Mesenchymal stem cell (in vitro differentiated cells and primary cell): ENCODE measurements at regions not wholly inside any gene's neighbourhood (a gene's known extent, or its start where the extent isn't known, plus 50 kb on each side); places are given as distances from the start of the nearest gene placed in this dataset.

ENCODE experiments used
- DNase-seq: peaks from one replicate; pipeline ENCODE4 v3.0.0-alpha.2; 2013
- H2AFZ ChIP-seq: one replicate; pipeline ENCODE4 v1.6.1; 2013; ENCODE audit warnings: low read depth, mild to moderate bottlenecking, control low read depth, inconsistent platforms, low read length, moderate library complexity
- H2AK5ac ChIP-seq: 2 replicates; pipeline ENCODE4 v1.6.1; 2013; ENCODE audit warnings: low read length, moderate library complexity, mild to moderate bottlenecking, inconsistent platforms; ENCODE audit not compliant: severe bottlenecking
- H2BK120ac ChIP-seq: one replicate; pipeline ENCODE4 v1.6.1; 2013; ENCODE audit warnings: low read depth, mild to moderate bottlenecking, inconsistent platforms, low read length, moderate library complexity
- H2BK12ac ChIP-seq, 2 experiments: one replicate each; pipeline ENCODE4 v1.6.1; 2013; ENCODE audit warnings: inconsistent platforms in 2 of 2, low read length in 2 of 2, mild to moderate bottlenecking in 2 of 2, moderate library complexity in 2 of 2, control low read depth in 1 of 2
- H2BK15ac ChIP-seq: one replicate; pipeline ENCODE4 v1.6.1; 2013; ENCODE audit warnings: mild to moderate bottlenecking, low read depth, inconsistent platforms; ENCODE audit not compliant: poor library complexity, severe bottlenecking
- H2BK5ac ChIP-seq: 2 replicates; pipeline ENCODE4 v1.6.1; 2013; ENCODE audit warnings: low read depth, mild to moderate bottlenecking, low read length, control low read depth, inconsistent platforms; ENCODE audit not compliant: poor library complexity, severe bottlenecking
- H3K14ac ChIP-seq, 2 experiments: one replicate each; pipeline ENCODE4 v1.6.1; 2013; ENCODE audit warnings: inconsistent platforms in 2 of 2, low read length in 2 of 2, control low read depth in 1 of 2, mild to moderate bottlenecking in 1 of 2, moderate library complexity in 1 of 2
- H3K18ac ChIP-seq, 2 experiments: one replicate each; pipeline ENCODE4 v1.6.1; 2013; ENCODE audit warnings: inconsistent platforms in 2 of 2, low read length in 2 of 2, control low read depth in 1 of 2, low read depth in 1 of 2, mild to moderate bottlenecking in 1 of 2
- H3K23ac ChIP-seq, 2 experiments: one replicate each; pipeline ENCODE4 v1.6.1; 2013; ENCODE audit warnings: inconsistent platforms in 2 of 2, low read length in 2 of 2, mild to moderate bottlenecking in 2 of 2, moderate library complexity in 2 of 2, control low read depth in 1 of 2
- H3K27ac ChIP-seq: 2 replicates; pipeline ENCODE4 v1.5.1; 2013; ENCODE audit warnings: mild to moderate bottlenecking, moderate library complexity, low read length, control low read depth, inconsistent platforms; ENCODE audit not compliant: poor library complexity, severe bottlenecking
- H3K27me3 ChIP-seq, 2 experiments: 2 replicates each; pipeline versions ENCODE4 v1.6.1 to v1.7.0; 2013; ENCODE audit warnings: low read length in 2 of 2, mild to moderate bottlenecking in 2 of 2, moderate library complexity in 2 of 2, control low read depth in 1 of 2, inconsistent platforms in 1 of 2; ENCODE audit not compliant: control insufficient read depth in 1 of 2, insufficient read depth in 1 of 2
- H3K36me3 ChIP-seq, 2 experiments: 2 replicates each; pipeline versions ENCODE4 v1.6.1 to v1.7.0; 2013; ENCODE audit warnings: low read length in 2 of 2, control low read depth in 1 of 2, inconsistent platforms in 1 of 2, low read depth in 1 of 2, mild to moderate bottlenecking in 1 of 2; ENCODE audit not compliant: insufficient read depth in 2 of 2, control insufficient read depth in 1 of 2
- H3K4ac ChIP-seq, 2 experiments: one replicate each; pipeline ENCODE4 v1.6.1; 2013; ENCODE audit warnings: inconsistent platforms in 2 of 2, low read length in 2 of 2, mild to moderate bottlenecking in 2 of 2, moderate library complexity in 2 of 2, control low read depth in 1 of 2, low read depth in 1 of 2
- H3K4me1 ChIP-seq: 2 replicates; pipeline ENCODE4 v1.6.1; 2013; ENCODE audit warnings: low read depth, low read length, control low read depth; ENCODE audit not compliant: control insufficient read depth, insufficient read depth
- H3K4me2 ChIP-seq: 2 replicates; pipeline ENCODE4 v1.6.1; 2013; ENCODE audit warnings: low read length, mild to moderate bottlenecking, inconsistent platforms; ENCODE audit not compliant: poor library complexity, severe bottlenecking
- H3K4me3 ChIP-seq, 2 experiments: 2 replicates each; pipeline versions ENCODE4 v1.5.1 to v1.7.0; 2013; ENCODE audit warnings: low read length in 2 of 2, mild to moderate bottlenecking in 2 of 2, control low read depth in 1 of 2, low read depth in 1 of 2; ENCODE audit not compliant: insufficient read depth in 1 of 2
- H3K79me1 ChIP-seq: replicated peaks from 2 replicates; pipeline ENCODE4 v1.6.1; 2013; ENCODE audit warnings: mild to moderate bottlenecking, control low read depth, low read length, inconsistent platforms; ENCODE audit not compliant: poor library complexity, severe bottlenecking
- H3K9ac ChIP-seq: 2 replicates; pipeline ENCODE4 v1.7.0; 2013; ENCODE audit warnings: mild to moderate bottlenecking, low read length, moderate library complexity
- H3K9me3 ChIP-seq: 2 replicates; pipeline ENCODE4 v1.7.0; 2013; ENCODE audit warnings: mild to moderate bottlenecking, low read length; ENCODE audit not compliant: control insufficient read depth
- H4K8ac ChIP-seq: one replicate; pipeline ENCODE4 v1.6.1; 2013; ENCODE audit warnings: inconsistent platforms, mild to moderate bottlenecking, low read length, moderate library complexity
- H4K91ac ChIP-seq: one replicate; pipeline ENCODE4 v1.6.1; 2013; ENCODE audit warnings: mild to moderate bottlenecking, low read length, inconsistent platforms
- WGBS: methylation state at CpG from one replicate; pipeline ENCODE4 v1.1.7; 2013; ENCODE audit warnings: mixed read lengths; 5-methylcytosine and 5-hydroxymethylcytosine counted together

DNA sequence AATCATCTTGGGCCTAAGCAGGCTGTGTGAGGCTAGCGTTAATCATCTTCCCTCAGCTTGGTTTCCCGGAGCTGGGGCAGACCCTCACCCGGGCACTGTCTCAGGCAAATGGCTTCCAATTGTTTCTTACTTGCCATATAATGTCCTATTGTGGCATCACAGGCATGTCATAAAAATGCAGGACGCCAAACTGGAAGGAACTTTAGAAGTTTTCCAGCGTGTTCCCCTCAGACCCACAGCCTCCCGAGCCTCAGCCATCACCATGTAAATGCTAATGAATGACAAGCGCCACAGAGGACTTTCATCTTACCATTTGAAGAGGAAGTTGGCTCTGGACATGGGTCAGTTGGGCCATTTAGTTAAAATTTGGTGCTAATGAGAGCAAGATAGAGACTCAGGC lies 143.0 kb upstream of the IRX1 start:
- Histone ChIP-seq H2BK12ac (no peak overlapping the region), H3K79me1 (no peaks in the 10 kb centered on the region), H3K14ac (no peak overlapping the region), H3K18ac (no peak overlapping the region), H2AK5ac (no peak overlapping the region), H3K4me3 (no peak overlapping the region), H3K36me3 (no peaks in the 10 kb centered on the region), H2BK5ac (no peak overlapping the region), H3K9ac (no peak overlapping the region), H4K91ac (no peak overlapping the region), H2AFZ (no peak overlapping the region), H4K8ac (no peak overlapping the region), H3K23ac (no peak overlapping the region), H3K4me2 (no peak overlapping the region), H3K27ac (no peak overlapping the region), H3K4me1 (no peaks in the 10 kb centered on the region), H2BK120ac (no peak overlapping the region), H2BK15ac (no peak overlapping the region), H3K4ac (no peak overlapping the region), H3K27me3 (no peaks in the 10 kb centered on the region), H3K9me3 (peaks cover 11% of the 10 kb centered on the region)
- 82% methylated on average over 5 of the region's 7 CpGs for WGBS
- no peak for DNase-seq

DNA sequence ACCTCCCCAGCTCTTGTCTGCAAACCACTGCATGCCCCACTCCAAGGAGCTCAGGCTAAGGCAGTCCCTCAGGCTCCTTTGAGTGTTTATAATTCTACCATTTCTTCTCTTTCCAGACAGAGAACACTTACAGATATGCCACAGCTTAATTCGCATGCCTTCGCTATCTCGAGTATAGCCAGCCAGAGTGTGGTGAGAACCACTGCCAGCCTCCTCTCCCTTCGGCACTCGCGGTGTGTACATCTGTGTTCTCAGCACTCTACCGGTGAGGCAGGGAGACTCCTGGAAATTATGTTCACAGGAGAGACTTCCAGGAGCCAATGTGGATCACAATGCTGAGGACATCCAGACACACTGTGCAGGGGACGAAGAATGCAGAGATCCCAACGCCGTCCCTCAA lies 143.7 kb upstream of the IRX1 start:
- Histone ChIP-seq H2BK5ac (no peak overlapping the region), H2AK5ac (no peak overlapping the region), H3K18ac (no peak overlapping the region), H3K9ac (no peak overlapping the region), H3K4me3 (no peak overlapping the region), H2BK120ac (no peak overlapping the region), H3K23ac (no peak overlapping the region), H3K4me1 (no peaks in the 10 kb centered on the region), H3K27me3 (no peaks in the 10 kb centered on the region), H2AFZ (no peak overlapping the region), H2BK15ac (no peak overlapping the region), H3K4ac (no peak overlapping the region), H4K8ac (no peak overlapping the region), H3K36me3 (no peaks in the 10 kb centered on the region), H3K14ac (no peak overlapping the region), H3K79me1 (no peaks in the 10 kb centered on the region), H3K9me3 (peaks cover 17% of the 10 kb centered on the region), H3K27ac (no peak overlapping the region), H4K91ac (no peak overlapping the region), H2BK12ac (no peak overlapping the region), H3K4me2 (no peak overlapping the region)
- WGBS = 90% methylated on average over 7 of the region's 10 CpGs
- DNase-seq = no peak

DNA sequence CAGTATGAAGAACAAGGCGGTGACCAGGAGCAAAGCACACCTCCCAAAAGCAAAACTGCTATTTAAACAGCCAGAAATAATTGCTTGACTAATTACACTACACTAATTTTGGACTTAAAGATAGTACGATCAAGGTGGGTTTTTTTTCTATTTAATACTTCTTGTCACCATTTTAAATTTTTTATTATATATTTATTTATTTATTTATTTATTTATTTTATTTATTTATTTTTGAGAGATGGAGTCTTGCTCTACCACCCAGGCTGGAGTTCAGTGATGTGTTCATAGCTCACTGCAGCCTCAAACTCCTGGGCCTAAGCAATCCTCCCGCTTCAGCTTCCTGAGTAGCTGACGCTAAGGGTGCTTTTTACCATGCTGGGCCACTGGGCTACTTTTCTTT lies 146.2 kb upstream of the IRX1 start:
- Histone ChIP-seq H3K27me3 (no peaks in the 10 kb centered on the region), H3K9me3 (peaks cover 26% of the 10 kb centered on the region), H3K9ac (no peak overlapping the region), H3K23ac (no peak overlapping the region), H3K36me3 (no peaks in the 10 kb centered on the region), H4K91ac (no peak overlapping the region), H3K79me1 (no peaks in the 10 kb centered on the region), H3K4ac (no peak overlapping the region), H3K4me3 (no peak overlapping the region), H3K4me1 (no peaks in the 10 kb centered on the region), H2BK120ac (no peak overlapping the region), H2BK15ac (no peak overlapping the region), H2AK5ac (no peak overlapping the region), H2BK12ac (no peak overlapping the region), H2AFZ (no peak overlapping the region), H2BK5ac (no peak overlapping the region), H3K27ac (no peak overlapping the region), H3K4me2 (no peak overlapping the region), H4K8ac (no peak overlapping the region), H3K18ac (no peak overlapping the region), H3K14ac (no peak overlapping the region)
- no peak for DNase-seq
- 85% methylated on average over 2 of the region's 4 CpGs for WGBS

- H2AK5ac ChIP-seq = no peak overlapping the region
- no peak overlapping the region for H3K4me3 ChIP-seq
- WGBS = 95% methylated on average over 3 of the region's 3 CpGs
These were observed 149.2 kb upstream of the IRX1 start for GRCh38 chr5:3446410-3446809.

More at GRCh38 chr5:3446410-3446809, 149.2 kb upstream of the IRX1 start:
- H3K4me1 ChIP-seq = no peaks in the 10 kb centered on the region
- no peak overlapping the region for H3K4me2 ChIP-seq
- H2BK5ac ChIP-seq = no peak overlapping the region
- H2AFZ ChIP-seq = no peak overlapping the region
- H3K4ac ChIP-seq = no peak overlapping the region
- no peaks in the 10 kb centered on the region for H3K79me1 ChIP-seq
- no peak overlapping the region for H2BK12ac ChIP-seq
- no peak for DNase-seq
- no peaks in the 10 kb centered on the region for H3K36me3 ChIP-seq
- no peak overlapping the region for H3K9ac ChIP-seq
- H4K91ac ChIP-seq = no peak overlapping the region
- no peak overlapping the region for H2BK120ac ChIP-seq
- no peak overlapping the region for H3K23ac ChIP-seq
- H3K18ac ChIP-seq = no peak overlapping the region
- H4K8ac ChIP-seq = no peak overlapping the region
- no peak overlapping the region for H3K27ac ChIP-seq
- no peak overlapping the region for H2BK15ac ChIP-seq
- H3K27me3 ChIP-seq = no peaks in the 10 kb centered on the region
- H3K14ac ChIP-seq = no peak overlapping the region
- H3K9me3 ChIP-seq = peaks cover 21% of the 10 kb centered on the region
